Forelimb muscle (tissue), 1 donor: ENCODE measurements at regions not wholly inside any gene's neighbourhood (a gene's known extent, or its start where the extent isn't known, plus 50 kb on each side); places are given as distances from the start of the nearest gene placed in this dataset.

Experiments used
- DNase-seq: peaks from one replicate; pipeline ENCODE4 v3.0.0-alpha.2; 2013; ENCODE audit warnings: low read depth

DNA sequence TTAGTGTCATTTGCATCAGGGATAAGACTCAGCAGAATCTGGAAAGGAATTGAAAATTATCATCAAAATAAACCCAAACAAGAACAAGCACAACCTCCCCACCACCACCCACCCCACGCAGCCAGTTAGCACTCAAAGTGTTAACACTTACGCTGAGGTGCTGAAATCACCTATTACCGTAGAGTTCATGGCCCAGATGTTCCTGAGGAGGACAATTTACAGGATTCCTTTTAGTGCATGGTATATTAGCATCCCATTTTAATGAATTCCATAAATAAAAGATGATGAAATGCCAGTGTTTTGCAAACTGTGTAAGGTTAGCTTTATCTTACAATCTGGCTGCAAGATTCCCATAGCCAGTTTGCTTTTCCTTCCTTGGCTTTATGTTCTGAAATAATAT is 359.3 kb upstream of the SOX11 start:
- DNase-seq: no peak

DNA sequence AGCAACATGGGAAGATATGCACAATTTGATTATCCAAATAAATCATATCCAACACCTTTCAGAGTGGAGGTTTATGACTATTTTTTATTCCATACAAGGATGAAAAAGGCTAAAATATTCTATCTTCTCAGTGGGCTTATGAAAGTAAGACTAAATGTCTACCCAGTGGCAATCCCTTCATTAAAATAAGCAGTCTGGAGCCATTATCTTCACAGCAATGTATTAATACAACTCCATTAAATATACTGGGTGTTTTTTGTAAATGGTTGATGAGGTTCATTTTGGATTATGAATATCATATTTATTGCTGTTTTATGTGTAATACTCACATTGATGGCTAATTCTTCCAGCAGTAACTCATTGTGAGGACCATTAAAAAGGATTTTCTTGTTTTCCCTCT is 352.7 kb upstream of the SOX11 start:
- no peak for DNase-seq

DNA sequence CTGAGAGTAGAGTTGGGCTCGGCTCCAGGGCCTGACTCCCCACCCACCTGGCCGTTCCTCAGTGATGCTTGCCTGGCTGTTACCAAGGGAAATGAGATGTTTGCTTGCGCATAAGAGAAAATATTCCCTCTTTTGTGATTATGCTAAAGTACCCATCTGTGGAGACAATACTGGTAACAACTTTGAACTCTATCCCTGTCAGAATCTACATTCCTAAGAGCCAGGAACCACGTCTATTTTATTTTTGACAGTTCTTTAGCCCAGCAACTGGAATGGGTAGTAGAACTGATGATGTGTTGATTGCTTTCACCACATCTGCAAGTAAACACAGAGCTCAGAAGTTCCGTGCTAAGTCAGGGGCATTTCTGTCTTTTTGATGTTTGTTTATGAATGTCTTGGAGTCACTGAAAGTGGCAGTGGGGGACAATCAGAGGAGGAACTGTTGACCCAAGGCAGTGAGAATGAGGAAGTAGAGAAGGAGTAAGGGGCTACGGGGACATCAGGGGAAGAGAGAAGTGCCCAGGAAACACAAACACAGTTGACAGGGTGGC is 348.3 kb upstream of the SOX11 start:
- DNase-seq: no peak

DNA sequence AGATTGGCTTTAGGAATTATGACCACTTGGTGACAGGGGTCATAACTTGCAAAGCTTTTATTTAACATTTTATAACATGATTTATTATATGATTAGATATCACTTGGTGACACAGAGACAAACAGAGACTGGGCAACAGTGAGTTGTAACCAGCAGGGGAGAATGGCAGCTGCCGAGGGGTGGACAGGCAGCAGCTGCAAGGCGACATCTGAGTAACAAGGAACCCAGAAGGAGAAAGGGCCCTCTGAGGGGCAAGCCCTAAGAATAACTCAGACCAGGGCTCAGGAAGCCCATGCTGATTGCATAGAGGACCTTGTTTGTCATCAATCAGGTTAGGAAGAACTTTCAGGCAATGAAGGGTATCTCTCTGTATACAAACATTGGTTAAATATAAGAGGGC is 339.9 kb upstream of the SOX11 start:
- no peak for DNase-seq

DNA sequence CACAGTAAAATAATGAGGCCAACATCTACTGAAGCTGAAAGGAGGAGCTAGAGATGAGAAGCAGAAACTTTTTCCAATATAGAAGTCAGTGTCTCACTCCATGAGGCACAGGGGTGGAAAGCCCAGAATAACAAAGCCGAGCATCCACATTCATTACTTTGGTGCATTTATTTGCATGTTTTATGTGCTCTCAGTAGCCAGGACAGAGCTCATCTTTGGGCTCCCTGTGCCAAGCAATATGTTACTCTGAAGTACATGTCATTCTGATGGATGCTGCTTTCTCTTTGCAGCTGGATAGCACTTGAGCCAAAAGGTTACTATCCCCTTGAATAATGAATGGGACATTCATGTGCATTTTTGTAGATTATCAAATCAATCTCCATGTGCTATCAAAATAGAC is 338.6 kb upstream of the SOX11 start:
- no peak for DNase-seq

DNA sequence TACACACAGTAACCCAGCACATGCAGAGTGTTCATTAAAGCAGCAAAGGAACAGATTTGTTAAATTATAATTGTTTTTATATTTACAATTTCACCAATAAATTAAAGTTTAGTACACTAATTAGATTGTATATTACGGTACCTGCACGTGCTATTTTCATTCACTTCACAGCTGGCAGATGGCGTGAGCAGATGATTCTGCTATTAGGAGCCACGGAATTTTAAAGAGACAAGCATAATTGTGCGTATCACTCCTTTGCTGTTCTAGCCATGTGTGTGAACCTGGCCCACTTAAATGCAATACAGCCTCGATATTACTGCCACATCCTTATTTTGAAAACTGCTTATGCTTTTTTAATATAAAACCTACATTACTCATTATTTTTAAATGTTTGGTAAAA is 332.8 kb upstream of the SOX11 start:
- no peak for DNase-seq

DNA sequence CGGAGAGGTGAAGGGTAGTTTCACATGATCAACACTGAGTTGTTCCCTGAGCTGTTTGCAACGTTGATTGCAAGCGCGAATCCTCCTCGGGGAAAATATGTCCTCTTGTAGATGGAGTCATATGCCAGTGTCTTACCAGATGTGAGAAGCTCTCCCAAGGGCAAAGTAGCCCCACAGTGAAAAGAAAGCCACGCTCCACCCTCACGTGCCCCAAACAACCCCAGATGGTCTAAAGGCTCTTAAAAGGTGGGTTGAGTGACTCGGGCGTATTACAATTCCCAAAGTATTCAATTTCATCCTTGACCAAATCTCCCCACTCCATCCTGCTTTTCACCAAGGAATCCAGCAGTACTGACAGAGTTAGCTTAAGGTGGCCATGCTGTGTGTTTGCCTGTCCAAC is 332.1 kb upstream of the SOX11 start:
- DNase-seq: no peak

DNA sequence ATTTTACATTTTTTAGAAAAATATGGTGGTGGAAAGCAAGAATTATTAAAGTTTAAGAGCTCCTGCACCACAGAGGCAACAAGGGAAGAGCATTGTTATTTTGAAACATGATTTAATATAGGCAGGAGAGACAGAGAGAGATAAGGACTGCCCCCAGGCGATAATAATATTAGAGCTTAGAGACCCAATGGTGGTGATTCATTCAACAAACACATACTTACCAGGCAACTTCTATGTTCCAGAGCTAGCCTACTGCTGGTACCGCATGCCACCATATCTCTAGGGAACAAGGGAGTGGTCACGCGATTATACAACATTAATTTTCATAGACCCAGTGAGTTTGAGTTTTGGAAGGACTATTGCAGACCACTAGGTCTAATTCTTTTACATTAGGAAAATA is 327.8 kb upstream of the SOX11 start:
- DNase-seq: no peak

DNA sequence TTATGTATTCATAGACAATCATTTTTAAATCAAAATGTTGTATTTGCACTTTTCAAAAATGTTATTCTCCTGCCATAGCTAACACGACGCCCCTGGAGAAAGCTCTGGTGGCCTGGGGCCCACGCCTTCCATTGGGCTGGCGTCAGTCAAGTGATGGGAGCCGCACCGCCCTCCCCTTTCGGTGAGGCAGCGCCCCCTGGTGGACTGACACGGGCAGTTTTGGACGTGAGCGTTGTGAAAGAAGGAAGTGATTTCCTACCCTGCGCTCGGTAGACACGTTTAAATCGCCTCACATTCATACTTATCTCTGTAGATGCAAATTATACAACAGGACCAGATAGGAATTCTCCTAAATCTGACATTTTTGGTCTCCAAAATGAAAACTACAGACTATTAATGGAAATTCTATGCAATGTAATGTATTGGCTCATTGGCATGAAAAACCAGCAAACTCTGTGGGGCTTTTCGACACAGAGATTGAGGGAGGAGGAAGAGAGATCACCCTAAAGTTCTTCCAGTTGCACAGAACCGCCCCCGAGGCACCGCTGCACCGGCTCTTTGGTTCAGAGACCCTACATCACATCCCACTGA is 326.2 kb upstream of the SOX11 start:
- DNase-seq: no peak

DNA sequence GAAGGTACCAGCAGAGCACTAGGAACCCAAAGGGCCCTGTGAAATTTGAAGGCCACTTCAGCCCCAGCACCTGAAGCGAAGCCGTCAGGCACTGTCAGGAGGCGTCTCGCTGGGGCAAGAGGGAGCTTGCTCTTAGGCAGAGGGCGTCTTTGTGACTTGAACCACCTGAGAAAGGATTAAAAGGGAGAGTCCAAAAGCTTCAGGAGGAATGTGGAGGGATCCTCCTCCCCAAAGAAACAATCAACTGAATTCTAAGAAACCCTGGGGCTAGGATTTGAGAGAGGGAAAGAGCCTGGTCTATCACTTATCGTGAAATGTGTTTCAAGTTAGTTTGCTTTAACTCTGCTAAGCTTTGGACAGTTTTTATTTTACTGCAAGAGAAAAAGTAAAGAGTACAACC is 324.9 kb upstream of the SOX11 start:
- DNase-seq: no peak

DNA sequence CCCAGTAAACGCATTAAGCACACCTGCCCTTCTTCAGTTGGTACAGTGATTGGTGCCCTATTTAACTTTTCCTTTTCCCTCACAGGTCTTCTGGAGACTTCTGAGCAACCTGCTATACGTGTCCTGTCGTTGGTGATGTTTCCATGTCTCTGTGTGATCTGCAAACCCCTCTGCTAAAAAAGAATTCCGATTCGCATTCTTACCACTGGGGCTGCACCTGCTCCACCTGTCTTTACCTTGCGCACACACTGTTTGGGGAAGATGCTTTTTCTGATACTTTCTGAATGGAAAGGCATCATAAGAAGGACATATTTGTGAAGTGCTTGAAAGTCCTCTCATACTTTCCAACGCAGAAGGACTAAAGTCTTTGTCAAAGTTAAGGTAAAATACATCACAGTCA is 323.9 kb upstream of the SOX11 start:
- no peak for DNase-seq

DNA sequence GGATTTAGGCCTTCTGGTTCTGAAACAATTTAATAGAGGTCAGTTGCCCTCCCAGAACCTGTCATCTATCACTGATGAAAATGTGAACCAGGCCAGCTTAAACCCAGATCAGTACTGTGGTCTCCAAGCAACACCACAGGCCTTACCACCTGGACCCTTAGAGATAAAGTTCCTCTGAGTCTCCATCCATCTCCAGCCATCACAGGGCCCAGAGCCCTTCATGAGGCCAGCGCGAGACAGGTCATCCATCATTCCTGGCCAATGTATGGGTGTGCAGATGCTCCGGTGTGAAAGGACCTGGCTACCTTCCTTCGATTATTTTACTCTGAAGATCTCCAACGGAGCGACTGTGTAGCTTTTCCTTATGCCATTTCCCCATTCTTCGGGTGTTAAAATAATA is 322.7 kb upstream of the SOX11 start:
- DNase-seq: no peak

DNA sequence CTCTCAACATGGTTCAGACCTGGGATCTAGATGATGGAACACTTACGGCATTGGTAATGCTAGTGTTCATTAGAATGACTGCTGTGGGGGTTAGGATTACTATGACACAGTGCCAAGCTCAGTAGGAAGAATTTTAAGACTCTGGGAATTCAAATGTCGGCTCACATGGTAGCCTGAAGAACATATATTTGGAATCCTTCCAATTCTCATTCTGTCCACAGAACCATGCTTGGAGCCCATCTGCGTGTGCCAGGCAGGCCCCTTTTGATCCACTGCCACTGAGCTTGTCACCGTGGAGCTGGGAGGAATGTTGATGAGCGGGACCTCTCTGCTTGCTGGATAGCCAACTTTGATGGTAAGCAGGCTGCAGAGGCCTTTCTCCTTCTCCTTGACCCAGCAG is 322.0 kb upstream of the SOX11 start:
- no peak for DNase-seq

DNA sequence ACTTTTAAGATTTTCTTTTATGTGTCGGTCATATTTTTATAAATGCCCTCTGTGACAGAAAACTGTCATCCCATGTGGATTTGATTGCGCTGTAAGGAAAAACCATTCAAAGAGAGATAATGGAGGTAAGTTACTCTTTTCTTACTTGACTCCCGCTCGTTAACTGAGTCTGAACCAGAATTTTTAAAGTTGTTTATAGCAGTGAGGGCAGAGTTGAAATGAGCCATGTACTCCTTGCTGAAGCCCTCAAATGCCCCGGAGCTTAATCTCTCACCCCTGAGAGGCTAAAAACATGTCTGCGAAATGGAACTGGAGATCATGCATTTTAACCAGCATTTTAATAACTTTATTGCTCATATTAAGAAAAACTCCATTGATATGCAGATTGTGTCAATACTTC is 320.0 kb upstream of the SOX11 start:
- no peak for DNase-seq

DNA sequence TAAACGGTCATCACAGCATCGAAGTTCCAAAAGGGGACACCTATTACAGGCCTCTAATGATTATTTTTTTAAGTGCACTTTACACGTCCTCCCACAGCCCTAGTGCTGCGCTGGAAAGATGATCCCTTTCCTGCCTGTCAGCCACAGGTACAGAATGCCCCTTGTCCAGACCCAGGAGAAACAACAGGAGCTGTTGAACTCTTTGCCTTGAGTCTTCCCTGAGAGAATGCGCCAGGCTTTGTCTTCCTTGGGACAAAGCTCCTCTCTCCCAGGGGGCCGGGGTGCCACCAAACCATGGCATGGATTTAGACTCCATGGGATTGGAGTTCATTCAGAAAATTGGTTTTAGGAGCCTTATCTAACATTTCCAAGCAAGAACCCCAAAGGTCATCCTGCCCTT is 319.0 kb upstream of the SOX11 start:
- DNase-seq: no peak

DNA sequence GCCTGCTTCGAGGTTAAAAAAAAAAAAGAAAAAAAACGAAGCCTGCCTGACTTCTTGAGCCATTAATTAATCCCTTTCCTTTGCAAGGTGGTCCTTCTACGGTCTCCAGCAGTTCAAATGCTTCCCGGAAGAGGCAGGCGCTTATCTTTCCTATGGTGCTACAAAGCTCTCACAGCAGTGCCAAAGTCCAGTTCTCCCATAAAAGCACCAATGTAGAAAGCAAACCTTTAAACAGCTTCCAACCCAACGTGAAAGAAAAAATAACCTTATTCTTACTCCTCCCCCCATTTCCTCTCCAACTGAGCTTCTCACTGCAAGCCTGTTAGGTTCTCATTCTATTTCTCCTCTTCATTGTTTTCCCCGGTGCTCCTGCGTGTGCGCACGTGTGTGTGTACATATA is 317.4 kb upstream of the SOX11 start:
- DNase-seq: no peak

DNA sequence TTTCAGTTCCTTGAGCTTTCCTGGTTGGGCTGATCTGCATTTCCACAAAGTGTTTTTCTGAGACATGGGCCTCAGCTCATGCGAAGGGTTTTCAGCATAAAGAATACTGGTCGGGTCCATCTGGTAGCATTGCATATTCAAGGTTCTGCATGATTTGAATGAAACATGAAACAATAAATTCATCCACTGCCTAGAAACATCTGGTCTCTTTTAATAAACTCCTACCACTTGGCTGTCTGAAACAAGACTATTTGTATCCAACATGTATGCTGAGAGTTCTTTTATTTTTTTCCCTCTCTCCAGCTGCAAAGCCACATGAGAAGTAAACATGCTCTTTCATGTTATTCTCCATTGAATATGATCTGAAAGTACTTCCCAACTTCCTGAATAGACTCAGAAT is 314.9 kb upstream of the SOX11 start:
- DNase-seq: peak; percentile 32

DNA sequence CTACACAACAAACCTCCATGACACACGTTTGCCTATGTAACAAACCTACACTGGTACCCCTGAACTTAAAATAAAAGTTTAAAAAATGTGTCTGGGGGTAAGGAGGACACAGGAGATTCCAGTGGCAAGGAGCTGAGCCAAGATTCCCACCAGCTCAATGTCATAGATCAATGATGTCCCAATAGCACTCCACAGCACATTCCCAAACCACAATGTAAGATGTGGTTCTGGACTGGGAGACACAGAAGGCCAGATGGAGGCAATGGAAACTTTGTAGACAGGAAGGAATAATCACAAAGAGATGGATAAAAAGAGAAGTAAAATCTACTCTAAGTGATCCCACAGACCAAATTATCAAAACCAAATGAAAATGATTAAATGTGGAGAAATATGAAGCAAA is 312.4 kb upstream of the SOX11 start:
- no peak for DNase-seq

DNA sequence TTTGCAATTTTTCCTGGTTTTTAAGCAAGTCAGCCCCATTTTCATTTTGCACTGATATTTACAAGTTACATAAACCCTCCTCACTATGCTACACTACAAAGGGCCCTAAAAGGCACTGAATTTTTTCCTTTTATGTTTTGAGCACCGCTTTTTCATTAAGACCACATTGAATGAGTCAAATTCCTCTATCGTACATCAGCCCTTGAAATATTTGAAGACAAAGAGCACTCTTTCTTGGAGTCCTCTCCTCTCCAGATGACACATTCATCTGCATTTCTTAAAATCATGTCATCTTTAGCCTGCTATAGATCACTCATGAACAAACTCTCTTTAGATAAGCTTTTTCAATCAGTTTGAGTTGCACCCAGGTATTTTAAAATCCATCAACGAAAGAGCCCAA is 306.6 kb upstream of the SOX11 start:
- no peak for DNase-seq

DNA sequence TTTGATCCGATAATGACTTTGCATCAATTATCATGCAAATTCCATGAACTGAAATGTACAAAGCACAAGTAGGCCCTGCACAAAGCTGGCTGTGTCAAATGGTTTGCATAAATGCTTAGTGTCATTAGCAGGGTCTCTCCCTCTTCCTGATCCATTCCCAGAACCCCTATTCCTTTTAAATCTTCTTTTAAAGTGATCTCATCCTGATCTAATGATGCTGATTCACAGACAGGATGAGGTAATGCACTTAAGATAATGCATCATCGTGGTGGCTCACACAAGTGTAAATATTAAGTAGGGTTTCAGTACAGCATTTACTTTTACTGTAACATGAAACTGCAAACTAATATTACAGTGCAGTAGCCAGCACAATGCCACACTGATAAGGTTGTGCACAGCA is 304.8 kb upstream of the SOX11 start:
- DNase-seq: no peak

DNA sequence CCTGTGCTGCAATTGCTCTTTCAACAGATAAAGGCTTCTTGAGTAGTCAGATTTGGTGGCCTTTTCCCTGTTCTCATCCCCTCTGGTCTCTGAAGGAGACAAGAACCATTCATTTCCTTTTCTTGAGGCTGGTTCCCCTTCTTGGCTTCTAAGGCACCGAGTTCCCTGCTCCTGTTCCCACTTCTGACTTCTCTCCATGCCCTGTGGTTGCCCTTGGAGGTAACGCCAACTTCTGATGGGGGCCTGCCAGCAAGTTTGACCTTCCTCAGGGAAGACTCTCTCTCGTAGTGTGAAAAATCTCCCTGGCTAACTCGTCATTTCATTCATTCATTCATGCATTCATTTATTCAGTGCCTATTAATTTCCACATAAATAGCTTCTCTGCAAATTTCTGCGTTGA is 302.4 kb upstream of the SOX11 start:
- DNase-seq: no peak

DNA sequence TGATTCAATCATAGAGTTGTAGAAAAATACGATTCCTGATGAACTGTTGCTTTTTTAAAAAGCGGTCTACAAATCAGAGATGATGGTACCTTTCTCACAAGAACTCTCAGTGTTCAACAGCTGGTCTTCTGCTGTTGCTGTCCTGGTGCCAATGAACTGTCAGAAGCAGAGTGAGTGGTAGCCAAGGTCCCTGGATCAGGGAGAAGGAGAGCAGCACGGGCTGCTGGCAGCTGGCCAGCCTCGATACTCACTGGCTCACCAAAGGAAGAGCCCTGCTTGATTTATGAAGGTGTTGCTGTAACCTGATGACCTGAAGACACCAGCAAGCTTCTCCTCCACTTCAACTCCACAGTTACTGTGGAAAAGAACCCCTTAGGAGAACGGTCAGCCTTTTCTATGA is 300.8 kb upstream of the SOX11 start:
- no peak for DNase-seq

DNA sequence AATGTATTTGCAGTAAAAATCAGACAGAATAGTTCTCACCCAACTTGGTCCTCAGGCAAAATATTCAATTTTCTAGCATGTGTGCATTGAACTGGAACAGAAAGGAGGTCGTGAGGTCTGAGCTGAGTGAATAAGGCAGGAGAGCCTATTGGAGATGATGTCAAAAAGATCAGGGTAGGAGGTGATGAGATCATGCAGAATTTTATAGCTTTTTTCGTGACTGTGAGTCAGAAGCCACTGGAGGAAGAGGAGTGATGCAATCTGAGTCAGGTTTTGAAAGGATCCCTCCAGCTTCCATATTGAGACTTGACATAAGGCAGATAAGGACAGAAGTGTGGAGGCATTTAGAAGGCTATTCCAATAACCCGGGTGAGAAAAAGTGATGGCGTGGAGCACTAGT is 299.5 kb upstream of the SOX11 start:
- DNase-seq: no peak

DNA sequence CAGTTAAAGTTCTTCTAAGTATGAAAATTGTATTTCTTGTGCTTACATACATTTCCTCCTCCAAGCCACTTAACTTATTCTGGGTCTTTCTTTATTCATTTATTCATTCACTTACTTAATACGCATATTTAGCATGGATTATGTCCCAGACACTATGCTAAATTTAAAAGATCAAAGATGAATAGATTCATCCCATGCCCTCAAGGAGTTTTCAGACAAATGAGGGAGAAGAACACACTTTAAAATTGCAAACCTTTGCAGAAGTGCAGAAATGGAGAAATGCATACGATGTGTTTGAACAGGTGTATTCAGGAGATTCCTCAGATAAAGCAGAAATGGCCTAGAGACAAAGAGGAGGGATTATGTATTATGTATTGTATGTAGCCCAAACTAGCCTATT is 298.7 kb upstream of the SOX11 start:
- DNase-seq: no peak

DNA sequence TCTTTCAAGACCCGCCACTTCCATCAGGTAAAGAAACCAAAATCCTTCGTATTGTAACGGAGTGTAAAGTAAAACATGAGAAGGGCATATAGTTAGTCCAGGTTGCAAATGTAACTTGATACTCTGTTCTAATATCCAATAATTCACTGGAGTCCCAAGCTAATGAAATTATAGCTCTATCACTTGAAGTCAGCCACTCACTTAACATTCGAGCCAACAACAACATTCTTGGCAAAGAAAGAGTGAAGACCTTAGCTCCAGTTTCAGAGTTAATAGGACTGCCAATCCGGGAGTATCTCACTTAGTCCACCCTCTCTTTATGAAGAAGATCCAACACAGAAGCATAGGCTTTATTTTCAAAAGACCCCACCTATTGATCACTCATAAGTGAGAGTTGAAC is 298.0 kb upstream of the SOX11 start:
- no peak for DNase-seq
